HL-60 (cell line): ENCODE measurements at regions not wholly inside any gene's neighbourhood (a gene's known extent, or its start where the extent isn't known, plus 50 kb on each side); places are given as distances from the start of the nearest gene placed in this dataset.

Experiments
- DNase-seq, 2 experiments: peaks; one replicate each; pipeline ENCODE4 v3.0.0-alpha.2; 2010 to 2020; ENCODE audit warnings: low read depth in 1 of 2, low spot score in 1 of 2
- H3K27ac ChIP-seq: fragments of 250-450 bp; sonication (Bioruptor Pico); replicated peaks from 2 replicates; pipeline ENCODE4 v1.5.1; 2020; ENCODE audit warnings: mild to moderate bottlenecking, moderate library complexity
- H3K27me3 ChIP-seq: fragments of 250-450 bp; sonication (Bioruptor Pico); 2 replicates; pipeline ENCODE4 v1.5.1; 2021; ENCODE audit warnings: mild to moderate bottlenecking, moderate library complexity; ENCODE audit not compliant: insufficient read depth, poor library complexity, severe bottlenecking
- H3K4me3 ChIP-seq: replicated peaks from 2 replicates; pipeline ENCODE4 v1.5.1; 2011; ENCODE audit warnings: mild to moderate bottlenecking, control low read depth, low read length; ENCODE audit not compliant: insufficient read depth
- CTCF ChIP-seq: IDR thresholded peaks from one replicate; pipeline ENCODE4 v1.5.1; 2011; ENCODE audit warnings: low read length, control low read depth, inconsistent platforms; ENCODE audit not compliant: insufficient read depth
- GABPA ChIP-seq: IDR thresholded peaks from 2 replicates; pipeline ENCODE4 v1.6.1; 2012; ENCODE audit warnings: low read depth
- POLR2AphosphoS5 ChIP-seq: IDR thresholded peaks from 2 replicates; pipeline ENCODE4 v1.6.1; 2012; ENCODE audit warnings: low read depth
- REST ChIP-seq: IDR thresholded peaks from 2 replicates; pipeline ENCODE4 v1.6.1; 2012; ENCODE audit warnings: low read depth; ENCODE audit not compliant: insufficient replicate concordance
- SPI1 ChIP-seq: IDR thresholded peaks from 2 replicates; pipeline ENCODE4 v1.6.1; 2012; ENCODE audit warnings: low read depth, mild to moderate bottlenecking, borderline replicate concordance

- no peak for DNase-seq
- no peak for TF ChIP-seq SPI1
- no peak for TF ChIP-seq GABPA
- TF ChIP-seq POLR2AphosphoS5, result no peak
- TF ChIP-seq REST, result no peak
- no peak for TF ChIP-seq CTCF
- H3K27ac ChIP-seq, result no peak overlapping the region
- no peak overlapping the region for H3K4me3 ChIP-seq
- H3K27me3 ChIP-seq, result no peaks in the 10 kb centered on the region
Measured at GRCh38 chr7:125644109-125644508, 714.5 kb upstream of the POT1 start.

- Histone ChIP-seq H3K27me3 (no peaks in the 10 kb centered on the region), H3K27ac (no peak overlapping the region), H3K4me3 (no peak overlapping the region)
- no peak for TF ChIP-seq SPI1
- no peak for TF ChIP-seq REST
- TF ChIP-seq GABPA, result no peak
- no peak for TF ChIP-seq CTCF
- TF ChIP-seq POLR2AphosphoS5, result no peak
- DNase-seq, result no peak
Measured at GRCh38 chr7:125643302-125643701, 713.7 kb upstream of the POT1 start.

- no peak overlapping the region for H3K4me3 ChIP-seq
- no peak for DNase-seq
- no peaks in the 10 kb centered on the region for H3K27me3 ChIP-seq
- no peak for TF ChIP-seq SPI1
- TF ChIP-seq GABPA, result no peak
- no peak for TF ChIP-seq REST
- TF ChIP-seq CTCF, result no peak
- no peak for TF ChIP-seq POLR2AphosphoS5
- no peak overlapping the region for H3K27ac ChIP-seq
Measured at GRCh38 chr7:125641884-125642283, 712.3 kb upstream of the POT1 start.
